Mesenchymal stem cell (in vitro differentiated cells and primary cell): ENCODE measurements at regions not wholly inside any gene's neighbourhood (a gene's known extent, or its start where the extent isn't known, plus 50 kb on each side); places are given as distances from the start of the nearest gene placed in this dataset.

Source experiments
- DNase-seq: peaks from one replicate; pipeline ENCODE4 v3.0.0-alpha.2; 2013
- H2AFZ ChIP-seq: one replicate; pipeline ENCODE4 v1.6.1; 2013; ENCODE audit warnings: low read depth, mild to moderate bottlenecking, control low read depth, inconsistent platforms, low read length, moderate library complexity
- H2AK5ac ChIP-seq: 2 replicates; pipeline ENCODE4 v1.6.1; 2013; ENCODE audit warnings: low read length, moderate library complexity, mild to moderate bottlenecking, inconsistent platforms; ENCODE audit not compliant: severe bottlenecking
- H2BK120ac ChIP-seq: one replicate; pipeline ENCODE4 v1.6.1; 2013; ENCODE audit warnings: low read depth, mild to moderate bottlenecking, inconsistent platforms, low read length, moderate library complexity
- H2BK12ac ChIP-seq, 2 experiments: one replicate each; pipeline ENCODE4 v1.6.1; 2013; ENCODE audit warnings: inconsistent platforms in 2 of 2, low read length in 2 of 2, mild to moderate bottlenecking in 2 of 2, moderate library complexity in 2 of 2, control low read depth in 1 of 2
- H2BK15ac ChIP-seq: one replicate; pipeline ENCODE4 v1.6.1; 2013; ENCODE audit warnings: mild to moderate bottlenecking, low read depth, inconsistent platforms; ENCODE audit not compliant: poor library complexity, severe bottlenecking
- H2BK5ac ChIP-seq: 2 replicates; pipeline ENCODE4 v1.6.1; 2013; ENCODE audit warnings: low read depth, mild to moderate bottlenecking, low read length, control low read depth, inconsistent platforms; ENCODE audit not compliant: poor library complexity, severe bottlenecking
- H3K14ac ChIP-seq, 2 experiments: one replicate each; pipeline ENCODE4 v1.6.1; 2013; ENCODE audit warnings: inconsistent platforms in 2 of 2, low read length in 2 of 2, control low read depth in 1 of 2, mild to moderate bottlenecking in 1 of 2, moderate library complexity in 1 of 2
- H3K18ac ChIP-seq, 2 experiments: one replicate each; pipeline ENCODE4 v1.6.1; 2013; ENCODE audit warnings: inconsistent platforms in 2 of 2, low read length in 2 of 2, control low read depth in 1 of 2, low read depth in 1 of 2, mild to moderate bottlenecking in 1 of 2
- H3K23ac ChIP-seq, 2 experiments: one replicate each; pipeline ENCODE4 v1.6.1; 2013; ENCODE audit warnings: inconsistent platforms in 2 of 2, low read length in 2 of 2, mild to moderate bottlenecking in 2 of 2, moderate library complexity in 2 of 2, control low read depth in 1 of 2
- H3K27ac ChIP-seq: 2 replicates; pipeline ENCODE4 v1.5.1; 2013; ENCODE audit warnings: mild to moderate bottlenecking, moderate library complexity, low read length, control low read depth, inconsistent platforms; ENCODE audit not compliant: poor library complexity, severe bottlenecking
- H3K27me3 ChIP-seq, 2 experiments: 2 replicates each; pipeline versions ENCODE4 v1.6.1 to v1.7.0; 2013; ENCODE audit warnings: low read length in 2 of 2, mild to moderate bottlenecking in 2 of 2, moderate library complexity in 2 of 2, control low read depth in 1 of 2, inconsistent platforms in 1 of 2; ENCODE audit not compliant: control insufficient read depth in 1 of 2, insufficient read depth in 1 of 2
- H3K36me3 ChIP-seq, 2 experiments: 2 replicates each; pipeline versions ENCODE4 v1.6.1 to v1.7.0; 2013; ENCODE audit warnings: low read length in 2 of 2, control low read depth in 1 of 2, inconsistent platforms in 1 of 2, low read depth in 1 of 2, mild to moderate bottlenecking in 1 of 2; ENCODE audit not compliant: insufficient read depth in 2 of 2, control insufficient read depth in 1 of 2
- H3K4ac ChIP-seq, 2 experiments: one replicate each; pipeline ENCODE4 v1.6.1; 2013; ENCODE audit warnings: inconsistent platforms in 2 of 2, low read length in 2 of 2, mild to moderate bottlenecking in 2 of 2, moderate library complexity in 2 of 2, control low read depth in 1 of 2, low read depth in 1 of 2
- H3K4me1 ChIP-seq: 2 replicates; pipeline ENCODE4 v1.6.1; 2013; ENCODE audit warnings: low read depth, low read length, control low read depth; ENCODE audit not compliant: control insufficient read depth, insufficient read depth
- H3K4me2 ChIP-seq: 2 replicates; pipeline ENCODE4 v1.6.1; 2013; ENCODE audit warnings: low read length, mild to moderate bottlenecking, inconsistent platforms; ENCODE audit not compliant: poor library complexity, severe bottlenecking
- H3K4me3 ChIP-seq, 2 experiments: 2 replicates each; pipeline versions ENCODE4 v1.5.1 to v1.7.0; 2013; ENCODE audit warnings: low read length in 2 of 2, mild to moderate bottlenecking in 2 of 2, control low read depth in 1 of 2, low read depth in 1 of 2; ENCODE audit not compliant: insufficient read depth in 1 of 2
- H3K79me1 ChIP-seq: replicated peaks from 2 replicates; pipeline ENCODE4 v1.6.1; 2013; ENCODE audit warnings: mild to moderate bottlenecking, control low read depth, low read length, inconsistent platforms; ENCODE audit not compliant: poor library complexity, severe bottlenecking
- H3K9ac ChIP-seq: 2 replicates; pipeline ENCODE4 v1.7.0; 2013; ENCODE audit warnings: mild to moderate bottlenecking, low read length, moderate library complexity
- H3K9me3 ChIP-seq: 2 replicates; pipeline ENCODE4 v1.7.0; 2013; ENCODE audit warnings: mild to moderate bottlenecking, low read length; ENCODE audit not compliant: control insufficient read depth
- H4K8ac ChIP-seq: one replicate; pipeline ENCODE4 v1.6.1; 2013; ENCODE audit warnings: inconsistent platforms, mild to moderate bottlenecking, low read length, moderate library complexity
- H4K91ac ChIP-seq: one replicate; pipeline ENCODE4 v1.6.1; 2013; ENCODE audit warnings: mild to moderate bottlenecking, low read length, inconsistent platforms
- WGBS: methylation state at CpG from one replicate; pipeline ENCODE4 v1.1.7; 2013; ENCODE audit warnings: mixed read lengths; 5-methylcytosine and 5-hydroxymethylcytosine counted together

DNA sequence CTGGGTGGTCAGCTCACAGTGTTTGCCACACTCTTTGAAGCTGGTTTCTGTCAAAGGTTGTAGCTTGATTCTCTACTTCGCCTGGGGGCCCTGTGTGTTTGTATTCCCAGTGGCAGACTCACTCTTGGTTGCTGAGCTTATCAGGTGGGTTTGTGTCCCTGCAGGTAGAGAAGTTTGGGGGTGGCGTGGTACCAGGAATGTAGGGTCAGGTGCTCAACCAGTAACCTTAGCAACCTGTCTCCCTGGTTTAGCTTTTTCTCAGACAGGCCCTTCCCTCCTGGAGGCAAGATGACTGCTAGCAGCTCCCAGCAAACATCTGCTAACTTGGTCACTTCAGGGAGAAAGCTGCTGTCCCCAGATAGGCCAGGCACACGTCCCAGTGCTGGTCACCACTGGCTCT lies 352.2 kb downstream of the AACS start:
- no peak for DNase-seq
- no peaks in the 10 kb centered on the region for H3K36me3 ChIP-seq
- H3K79me1 ChIP-seq, result no peaks in the 10 kb centered on the region
- peaks cover 8% of the 10 kb centered on the region for H3K9me3 ChIP-seq
- no peak overlapping the region for H3K4me3 ChIP-seq
- H2AFZ ChIP-seq, result no peak overlapping the region
- WGBS, result 51% methylated on average over 3 of the region's 3 CpGs
- H2BK12ac ChIP-seq, result no peak overlapping the region
- H3K27me3 ChIP-seq, result no peaks in the 10 kb centered on the region
- H4K8ac ChIP-seq, result no peak overlapping the region
- no peak overlapping the region for H3K4me2 ChIP-seq
- no peak overlapping the region for H2AK5ac ChIP-seq
- H3K4ac ChIP-seq, result no peak overlapping the region
- H2BK5ac ChIP-seq, result no peak overlapping the region
- H2BK120ac ChIP-seq, result no peak overlapping the region
- H3K9ac ChIP-seq, result no peak overlapping the region
- H3K23ac ChIP-seq, result no peak overlapping the region
- H3K4me1 ChIP-seq, result no peaks in the 10 kb centered on the region
- H2BK15ac ChIP-seq, result no peak overlapping the region
- no peak overlapping the region for H3K27ac ChIP-seq
- no peak overlapping the region for H3K18ac ChIP-seq
- no peak overlapping the region for H4K91ac ChIP-seq
- H3K14ac ChIP-seq, result no peak overlapping the region

DNA sequence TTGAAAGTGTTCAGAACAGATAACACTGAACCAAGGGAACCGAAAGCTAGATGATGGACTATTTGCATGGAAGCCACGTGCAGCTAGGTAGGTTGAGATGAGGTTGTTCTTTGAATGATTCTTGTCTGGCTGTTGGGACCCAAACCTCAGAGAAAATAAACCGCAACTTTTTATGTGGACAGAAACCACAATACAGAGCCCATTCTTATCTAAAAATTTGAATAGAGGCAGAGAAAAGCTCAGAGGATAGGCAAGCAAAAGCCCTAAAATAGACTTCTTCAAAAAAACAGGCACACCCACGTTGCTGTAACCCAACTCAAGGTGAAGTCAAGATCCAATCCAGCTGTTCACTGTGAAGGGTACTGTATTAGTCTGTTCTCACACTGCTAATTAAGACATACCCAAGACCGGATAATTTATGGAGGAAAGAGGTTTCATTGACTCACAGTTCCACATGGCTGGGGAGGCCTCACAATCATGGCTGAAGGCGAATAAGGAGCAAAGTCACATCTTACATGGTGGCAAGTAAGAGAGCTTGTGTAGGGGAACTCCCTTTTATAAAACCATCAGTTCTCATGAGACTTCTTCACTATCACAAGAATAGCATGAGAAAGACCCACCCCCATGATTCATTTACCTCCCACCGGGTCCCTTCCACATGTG lies 353.8 kb downstream of the AACS start:
- no peak overlapping the region for H2AK5ac ChIP-seq
- no peaks in the 10 kb centered on the region for H3K36me3 ChIP-seq
- no peak overlapping the region for H3K23ac ChIP-seq
- no peak overlapping the region for H3K14ac ChIP-seq
- no peak overlapping the region for H3K4me3 ChIP-seq
- WGBS, result 71% methylated on average over 4 of the region's 7 CpGs
- H2BK5ac ChIP-seq, result no peak overlapping the region
- peaks cover 8% of the 10 kb centered on the region for H3K9me3 ChIP-seq
- H3K4me1 ChIP-seq, result no peaks in the 10 kb centered on the region
- no peak overlapping the region for H3K27ac ChIP-seq
- no peak overlapping the region for H2BK12ac ChIP-seq
- no peak overlapping the region for H3K9ac ChIP-seq
- H3K4ac ChIP-seq, result no peak overlapping the region
- DNase-seq, result no peak
- H4K91ac ChIP-seq, result no peak overlapping the region
- no peak overlapping the region for H2BK120ac ChIP-seq
- no peaks in the 10 kb centered on the region for H3K79me1 ChIP-seq
- no peak overlapping the region for H2AFZ ChIP-seq
- no peak overlapping the region for H2BK15ac ChIP-seq
- no peak overlapping the region for H4K8ac ChIP-seq
- no peak overlapping the region for H3K4me2 ChIP-seq
- no peaks in the 10 kb centered on the region for H3K27me3 ChIP-seq
- H3K18ac ChIP-seq, result no peak overlapping the region

DNA sequence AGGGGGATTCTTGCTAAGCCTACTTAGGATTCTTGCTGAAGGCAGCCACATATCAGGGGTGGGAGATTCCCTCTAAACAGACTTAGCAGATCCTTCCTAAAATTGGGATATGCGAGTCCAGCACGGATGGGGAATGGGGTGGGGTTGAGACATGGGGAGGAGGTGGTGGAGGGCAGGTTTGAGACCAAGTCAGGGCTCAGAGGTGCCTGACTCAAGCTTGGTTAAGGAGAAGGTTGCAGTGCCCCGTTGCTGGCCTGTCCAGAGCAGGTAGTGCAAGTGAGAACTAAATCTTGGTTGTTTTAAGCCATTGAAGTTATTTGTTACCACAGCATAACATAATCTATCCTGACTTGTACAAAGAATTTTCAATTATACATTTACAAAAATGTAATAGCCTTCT lies 359.7 kb downstream of the AACS start:
- H3K9ac ChIP-seq, result no peak overlapping the region
- no peaks in the 10 kb centered on the region for H3K4me1 ChIP-seq
- H3K4me3 ChIP-seq, result no peak overlapping the region
- H3K14ac ChIP-seq, result no peak overlapping the region
- no peaks in the 10 kb centered on the region for H3K27me3 ChIP-seq
- no peak overlapping the region for H3K4me2 ChIP-seq
- no peak overlapping the region for H4K8ac ChIP-seq
- no peak overlapping the region for H3K18ac ChIP-seq
- H3K4ac ChIP-seq, result no peak overlapping the region
- no peak overlapping the region for H2BK15ac ChIP-seq
- no peak for DNase-seq
- no peak overlapping the region for H2BK120ac ChIP-seq
- H3K23ac ChIP-seq, result no peak overlapping the region
- H3K27ac ChIP-seq, result no peak overlapping the region
- H2AK5ac ChIP-seq, result no peak overlapping the region
- H3K36me3 ChIP-seq, result no peaks in the 10 kb centered on the region
- no peak overlapping the region for H2BK12ac ChIP-seq
- 70% methylated on average over 2 of the region's 3 CpGs for WGBS
- no peaks in the 10 kb centered on the region for H3K79me1 ChIP-seq
- H2AFZ ChIP-seq, result no peak overlapping the region
- no peak overlapping the region for H4K91ac ChIP-seq
- H2BK5ac ChIP-seq, result no peak overlapping the region
- H3K9me3 ChIP-seq, result peaks cover 3% of the 10 kb centered on the region

DNA sequence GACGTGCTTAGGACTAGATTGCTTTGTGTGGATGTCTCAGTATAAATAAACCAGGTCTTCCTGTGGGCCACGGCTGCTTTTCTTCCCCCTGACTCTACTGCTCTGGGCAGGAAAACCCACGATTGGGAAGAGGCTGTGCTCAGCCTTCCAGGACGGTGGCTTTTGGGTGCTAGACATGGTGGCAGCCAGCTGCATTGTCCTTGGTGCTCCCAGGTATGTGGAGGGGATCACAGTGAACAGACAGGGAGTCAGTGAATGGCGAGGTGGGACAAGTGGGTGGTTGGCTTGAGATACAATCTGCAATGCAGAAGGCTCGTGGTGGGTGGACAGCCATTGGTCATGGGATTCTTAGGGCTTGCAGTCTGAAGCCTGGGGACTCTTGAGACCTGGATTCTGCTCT lies 366.3 kb downstream of the AACS start:
- H3K36me3 ChIP-seq, result no peaks in the 10 kb centered on the region
- no peak for DNase-seq
- H3K14ac ChIP-seq, result no peak overlapping the region
- no peak overlapping the region for H4K8ac ChIP-seq
- H3K4me3 ChIP-seq, result no peak overlapping the region
- H2BK5ac ChIP-seq, result no peak overlapping the region
- no peak overlapping the region for H3K9ac ChIP-seq
- H3K18ac ChIP-seq, result no peak overlapping the region
- H3K23ac ChIP-seq, result no peak overlapping the region
- no peak overlapping the region for H2BK12ac ChIP-seq
- no peak overlapping the region for H4K91ac ChIP-seq
- H3K4me2 ChIP-seq, result no peak overlapping the region
- H2AK5ac ChIP-seq, result no peak overlapping the region
- no peak overlapping the region for H3K27ac ChIP-seq
- no peaks in the 10 kb centered on the region for H3K79me1 ChIP-seq
- H2AFZ ChIP-seq, result no peak overlapping the region
- H3K4ac ChIP-seq, result no peak overlapping the region
- H2BK15ac ChIP-seq, result no peak overlapping the region
- WGBS, result 59% methylated on average over 6 of the region's 6 CpGs
- H3K27me3 ChIP-seq, result no peaks in the 10 kb centered on the region
- no peaks in the 10 kb centered on the region for H3K9me3 ChIP-seq
- H3K4me1 ChIP-seq, result no peaks in the 10 kb centered on the region
- H2BK120ac ChIP-seq, result no peak overlapping the region
